Retinal pigment epithelial cell (primary cell): ENCODE measurements at regions not wholly inside any gene's neighbourhood (a gene's known extent, or its start where the extent isn't known, plus 50 kb on each side); places are given as distances from the start of the nearest gene placed in this dataset.

Experiments used
- DNase-seq: peaks from one replicate; pipeline ENCODE4 v3.0.0-alpha.2; 2010; ENCODE audit warnings: low read depth
- H3K4me3 ChIP-seq: 2 replicates; pipeline ENCODE4 v1.5.1; 2011; ENCODE audit warnings: mild to moderate bottlenecking, low read length, control low read depth, moderate library complexity
- CTCF ChIP-seq: conservative IDR thresholded peaks from 2 replicates; pipeline ENCODE4 v1.5.1; 2011; ENCODE audit warnings: low read depth, low read length, control low read depth, inconsistent platforms

GRCh38 chr7:106402898-106403297 is 118.1 kb upstream of the NAMPT start:
- no peak for TF ChIP-seq CTCF
- no peak for DNase-seq
- H3K4me3 ChIP-seq: no peak overlapping the region

DNA sequence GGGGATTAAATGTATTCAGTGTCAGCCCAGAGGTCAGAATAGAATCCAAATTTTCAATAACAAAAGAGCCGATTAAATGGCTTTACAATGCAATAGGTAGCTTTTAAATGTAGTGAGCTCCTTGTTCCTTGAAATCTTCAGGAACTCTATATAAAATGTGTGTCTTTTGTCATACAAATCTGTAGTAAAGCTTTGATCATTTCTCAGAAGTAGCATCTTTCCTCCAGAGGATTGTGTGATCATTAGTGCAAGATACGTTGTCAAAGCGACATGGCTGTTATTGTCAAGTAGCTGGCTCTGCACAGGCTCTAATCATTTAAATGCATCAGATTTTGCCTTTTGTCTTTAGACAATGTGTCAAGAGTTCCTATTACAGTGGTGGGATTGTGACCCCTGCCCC is 116.1 kb upstream of the NAMPT start:
- TF ChIP-seq CTCF: no peak
- no peak overlapping the region for H3K4me3 ChIP-seq
- no peak for DNase-seq

- TF ChIP-seq CTCF: no peak
- DNase-seq: no peak
- H3K4me3 ChIP-seq: no peak overlapping the region
Observed at GRCh38 chr7:106398786-106399185, 114.0 kb upstream of the NAMPT start.

DNA sequence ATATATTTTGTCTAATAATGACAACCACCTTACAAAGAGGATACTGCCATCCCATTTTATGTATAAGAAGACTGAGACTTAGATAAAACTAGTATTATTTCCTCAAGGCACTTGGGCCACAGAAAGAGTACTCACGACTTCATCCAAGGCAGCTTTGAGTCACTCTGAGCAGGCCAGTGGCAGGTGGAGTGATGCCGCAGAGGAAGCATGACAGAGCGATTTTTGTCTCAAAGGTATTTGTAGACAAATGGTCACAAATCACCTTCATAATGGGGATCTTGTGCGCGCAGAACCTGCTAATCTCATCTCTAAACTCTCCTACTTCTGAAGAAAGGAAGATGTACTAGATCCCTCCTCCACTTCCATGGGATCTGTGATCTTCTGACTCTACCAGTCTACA is 113.2 kb upstream of the NAMPT start:
- no peak for TF ChIP-seq CTCF
- H3K4me3 ChIP-seq: no peak overlapping the region
- no peak for DNase-seq

- TF ChIP-seq CTCF: no peak
- no peak overlapping the region for H3K4me3 ChIP-seq
- no peak for DNase-seq
Observed at GRCh38 chr7:106394526-106394925, 109.7 kb upstream of the NAMPT start.

- TF ChIP-seq CTCF: no peak
Observed at GRCh38 chr7:106393564-106394251, 108.9 kb upstream of the NAMPT start.

DNA sequence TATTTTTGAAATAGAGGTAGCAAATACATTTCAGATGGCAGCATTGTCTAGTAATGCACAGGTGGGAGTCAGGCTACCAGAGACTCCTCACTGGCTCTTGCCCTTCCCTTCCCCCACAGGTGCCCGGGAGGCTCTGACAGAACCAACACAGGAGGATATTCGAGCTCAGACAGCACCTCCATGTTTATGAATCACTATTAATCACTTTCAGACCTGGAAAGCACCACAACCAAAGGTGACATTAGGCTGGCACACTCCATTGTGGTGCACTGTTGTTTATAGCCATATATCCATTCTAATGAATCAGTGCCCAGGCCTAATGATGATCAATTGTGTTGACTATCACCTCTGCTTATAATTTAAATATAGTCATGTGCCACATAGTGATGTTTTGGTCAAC is 107.8 kb upstream of the NAMPT start:
- H3K4me3 ChIP-seq: no peak overlapping the region
- TF ChIP-seq CTCF: no peak
- no peak for DNase-seq

More at GRCh38 chr7:106393564-106394251, 108.9 kb upstream of the NAMPT start:
- H3K4me3 ChIP-seq: no peak overlapping the region
- DNase-seq: no peak
